Bronchial epithelial cell (primary cell): ENCODE measurements at regions not wholly inside any gene's neighbourhood (a gene's known extent, or its start where the extent isn't known, plus 50 kb on each side); places are given as distances from the start of the nearest gene placed in this dataset.

Experiments used
- DNase-seq: peaks from one replicate; pipeline ENCODE4 v3.0.0-alpha.2; 2010; ENCODE audit warnings: low read depth
- FAIRE-seq: peaks from 2 replicates; lab custom pipeline; 2011; peaks lifted over from hg19 to GRCh38; lab: Jason Lieb, UNC
- H3K27me3 ChIP-seq: 2 replicates; pipeline ENCODE4 v1.5.1; 2011; ENCODE audit warnings: low read length; ENCODE audit not compliant: control insufficient read depth, insufficient read depth
- H3K36me3 ChIP-seq: 2 replicates; pipeline ENCODE4 v1.5.1; 2011; ENCODE audit warnings: low read length; ENCODE audit not compliant: control insufficient read depth, insufficient read depth
- H3K4me3 ChIP-seq: 2 replicates; pipeline ENCODE4 v1.5.1; 2011; ENCODE audit warnings: mild to moderate bottlenecking, low read depth, low read length, control low read depth
- TF ChIP-seq, protein P1 (sequence below): IDR thresholded peaks from 2 replicates; pipeline ENCODE4 v1.5.1; 2011; ENCODE audit warnings: mild to moderate bottlenecking, moderate library complexity, low read length, control low read depth, inconsistent platforms; ENCODE audit not compliant: insufficient read depth, severe bottlenecking

DNA sequence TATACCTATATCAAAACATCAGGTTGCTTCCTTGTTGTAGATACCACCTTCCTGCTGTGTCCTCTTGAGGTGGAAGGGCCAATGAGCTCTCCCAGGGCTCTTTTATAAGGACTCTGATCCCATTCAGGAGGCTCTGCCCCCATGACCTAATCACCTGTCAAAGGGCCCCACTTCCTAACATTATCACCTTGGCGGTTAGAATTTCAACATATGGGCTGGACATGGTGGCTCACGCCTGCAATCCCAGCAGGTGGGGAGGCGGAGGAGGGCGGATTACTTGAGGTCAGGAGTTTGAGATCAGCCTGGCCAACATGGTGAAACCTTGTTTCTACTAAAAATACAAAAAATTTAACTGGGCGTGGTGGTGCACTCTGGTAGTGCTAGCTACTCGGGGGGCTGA, 86.4 kb downstream of the HAPSTR1 start:
- TF ChIP-seq, protein P1, sequence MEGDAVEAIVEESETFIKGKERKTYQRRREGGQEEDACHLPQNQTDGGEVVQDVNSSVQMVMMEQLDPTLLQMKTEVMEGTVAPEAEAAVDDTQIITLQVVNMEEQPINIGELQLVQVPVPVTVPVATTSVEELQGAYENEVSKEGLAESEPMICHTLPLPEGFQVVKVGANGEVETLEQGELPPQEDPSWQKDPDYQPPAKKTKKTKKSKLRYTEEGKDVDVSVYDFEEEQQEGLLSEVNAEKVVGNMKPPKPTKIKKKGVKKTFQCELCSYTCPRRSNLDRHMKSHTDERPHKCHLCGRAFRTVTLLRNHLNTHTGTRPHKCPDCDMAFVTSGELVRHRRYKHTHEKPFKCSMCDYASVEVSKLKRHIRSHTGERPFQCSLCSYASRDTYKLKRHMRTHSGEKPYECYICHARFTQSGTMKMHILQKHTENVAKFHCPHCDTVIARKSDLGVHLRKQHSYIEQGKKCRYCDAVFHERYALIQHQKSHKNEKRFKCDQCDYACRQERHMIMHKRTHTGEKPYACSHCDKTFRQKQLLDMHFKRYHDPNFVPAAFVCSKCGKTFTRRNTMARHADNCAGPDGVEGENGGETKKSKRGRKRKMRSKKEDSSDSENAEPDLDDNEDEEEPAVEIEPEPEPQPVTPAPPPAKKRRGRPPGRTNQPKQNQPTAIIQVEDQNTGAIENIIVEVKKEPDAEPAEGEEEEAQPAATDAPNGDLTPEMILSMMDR, result no peak
- DNase-seq, result no peak
- H3K27me3 ChIP-seq, result no peaks in the 10 kb centered on the region
- H3K4me3 ChIP-seq, result no peak overlapping the region
- H3K36me3 ChIP-seq, result no peaks in the 10 kb centered on the region
- no peak for FAIRE-seq

DNA sequence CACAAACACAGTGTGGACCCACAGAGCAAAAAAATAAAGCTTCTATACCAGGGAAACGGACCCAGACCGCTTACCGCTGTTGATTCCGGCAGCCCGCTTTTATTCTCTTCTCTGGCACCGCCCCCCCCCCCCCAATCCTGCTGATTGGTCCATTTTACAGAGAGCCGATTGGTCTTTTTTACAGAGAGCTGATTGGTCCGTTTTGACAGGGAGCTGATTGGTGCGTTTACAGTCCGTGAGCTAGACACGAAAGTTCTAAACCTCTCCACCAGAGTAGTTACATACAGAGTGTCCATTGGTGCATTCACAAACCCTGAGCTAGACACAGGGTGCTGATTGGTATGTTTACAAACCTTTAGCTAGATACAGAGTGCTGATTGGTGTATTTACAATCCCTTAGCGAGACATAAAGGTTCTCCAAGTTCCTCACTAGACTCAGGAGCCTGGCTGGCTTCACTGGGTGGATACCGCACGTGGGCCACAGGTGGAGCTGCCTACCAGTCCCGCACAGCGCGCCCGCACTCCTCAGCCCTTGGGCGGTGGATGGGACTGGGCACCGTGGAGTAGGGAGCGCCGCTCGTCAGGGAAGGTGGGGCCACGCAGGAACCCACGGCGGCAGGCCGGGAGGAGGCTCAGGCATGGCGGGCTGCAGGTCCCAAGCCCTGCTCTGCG, 92.4 kb downstream of the HAPSTR1 start:
- Histone ChIP-seq H3K4me3 (no peak overlapping the region), H3K36me3 (no peaks in the 10 kb centered on the region), H3K27me3 (no peaks in the 10 kb centered on the region)
- DNase-seq (no peak), FAIRE-seq (no peak)
- TF ChIP-seq, protein P1, result no peak

DNA sequence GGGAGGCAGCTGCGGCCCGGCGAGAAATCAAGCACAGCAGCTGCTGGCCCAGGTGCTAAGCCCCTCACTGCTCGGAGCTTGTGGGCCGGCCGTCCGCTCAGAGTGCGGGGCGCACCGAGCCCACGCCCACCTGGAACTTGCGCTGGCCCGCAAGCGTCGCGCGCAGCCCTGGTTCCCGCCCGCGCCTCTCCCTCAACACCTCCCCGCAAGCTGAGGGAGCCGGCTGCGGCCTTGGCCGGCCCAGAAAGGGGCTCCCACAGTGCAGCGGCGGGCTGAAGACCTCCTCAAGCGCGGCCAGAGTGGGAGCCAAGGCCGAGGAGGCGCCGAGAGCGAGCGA, 92.9 kb downstream of the HAPSTR1 start:
- FAIRE-seq, result no peak
- TF ChIP-seq, protein P1, result no peak
- no peak overlapping the region for H3K4me3 ChIP-seq
- DNase-seq, result no peak
- no peaks in the 10 kb centered on the region for H3K27me3 ChIP-seq
- no peaks in the 10 kb centered on the region for H3K36me3 ChIP-seq

DNA sequence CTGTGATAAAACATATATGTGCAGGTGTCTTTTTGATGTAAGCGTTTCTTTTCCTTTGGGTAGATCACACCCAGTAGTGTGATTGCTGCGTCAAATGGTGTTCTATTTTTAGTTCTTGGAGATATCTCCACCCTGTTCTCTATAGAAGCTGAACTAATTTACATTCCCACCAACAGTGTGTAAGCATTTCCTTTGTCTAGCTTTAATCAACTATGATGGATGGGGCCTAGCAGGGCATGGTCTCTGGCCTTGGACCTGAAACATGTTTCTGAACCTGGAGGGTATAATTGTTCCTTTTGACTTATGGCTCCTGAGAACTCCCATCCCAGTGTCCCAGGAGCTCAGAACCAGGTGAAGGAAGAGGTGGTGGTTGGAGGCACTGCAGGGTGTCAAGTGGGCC, 93.9 kb downstream of the HAPSTR1 start:
- DNase-seq (no peak), FAIRE-seq (no peak)
- Histone ChIP-seq H3K27me3 (no peaks in the 10 kb centered on the region), H3K36me3 (no peaks in the 10 kb centered on the region), H3K4me3 (no peak overlapping the region)
- TF ChIP-seq, protein P1, result no peak

DNA sequence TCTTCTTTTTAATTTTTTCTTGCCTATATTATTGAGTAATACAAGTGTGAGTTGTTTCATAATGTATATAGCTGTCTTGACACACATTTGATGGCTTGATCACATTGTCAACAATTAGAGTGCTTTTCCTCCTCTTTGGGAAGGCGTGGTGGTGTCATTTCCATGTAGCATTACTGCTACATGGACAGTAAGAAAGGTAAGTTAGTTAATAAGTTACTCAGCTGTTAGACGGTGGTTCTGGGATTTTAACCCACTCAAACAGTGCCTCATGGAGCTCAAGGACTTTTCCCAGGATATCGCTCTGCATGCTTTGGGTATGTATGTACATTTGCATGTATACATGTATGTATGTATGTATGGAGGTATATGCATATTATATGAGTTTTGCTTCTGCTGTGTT, 94.6 kb downstream of the HAPSTR1 start:
- H3K4me3 ChIP-seq, result no peak overlapping the region
- DNase-seq (no peak), FAIRE-seq (no peak)
- no peaks in the 10 kb centered on the region for H3K36me3 ChIP-seq
- TF ChIP-seq, protein P1, result no peak
- H3K27me3 ChIP-seq, result no peaks in the 10 kb centered on the region

DNA sequence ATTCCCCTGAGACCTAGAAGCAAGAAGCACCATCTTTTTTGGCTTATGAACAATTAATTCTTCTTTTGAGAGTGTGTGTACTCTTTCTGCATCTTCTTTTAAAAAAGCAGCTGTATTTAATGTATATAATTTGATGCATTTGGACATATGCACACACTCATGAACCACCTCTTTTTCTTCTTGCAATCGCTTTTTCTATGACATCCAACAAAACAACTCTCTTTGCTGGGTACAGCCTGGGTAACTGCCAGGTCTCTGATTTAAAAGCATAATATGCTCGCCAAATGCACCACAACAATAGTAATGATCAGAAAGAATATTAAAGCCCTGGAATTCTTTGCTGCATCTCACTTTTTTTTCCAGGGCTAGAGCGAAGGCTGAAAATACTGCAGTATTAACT, 97.3 kb downstream of the HAPSTR1 start:
- Histone ChIP-seq H3K4me3 (no peak overlapping the region), H3K36me3 (no peaks in the 10 kb centered on the region), H3K27me3 (no peaks in the 10 kb centered on the region)
- no peak for DNase-seq
- TF ChIP-seq, protein P1, result no peak
- FAIRE-seq, result no peak
